ENCODE measurements at regions not wholly inside any gene's neighbourhood (a gene's known extent, or its start where the extent isn't known, plus 50 kb on each side); places are given as distances from the start of the nearest gene placed in this dataset.

- TF ChIP-seq CTCF (IDR thresholded peaks at IDR 0.05; ENCODE audit: low read depth, low read length, missing control alignments), result no peak
- no peak for DNase-seq
- Histone ChIP-seq H3K27ac (no peak overlapping the region), H3K4me3 (ENCODE audit: low read depth, low read length) (no peak overlapping the region), H3K27me3 (replicated peaks) (no peaks in the 10 kb centered on the region), H3K36me3 (replicated peaks) (no peaks in the 10 kb centered on the region)
- in situ Hi-C loops (cut with HindIII; ENCODE audit: low pct_ligation_motif_present, low sequenced_read_pairs), result no loop called here
These were observed 55.1 kb upstream of the RGS4 start for GRCh38 chr1:163013826-163014600.

GRCh38 chr1:163006051-163006834 is 62.9 kb upstream of the RGS4 start:
- Histone ChIP-seq H3K4me3 (ENCODE audit: low read depth, low read length) (no peak overlapping the region), H3K27me3 (replicated peaks) (no peaks in the 10 kb centered on the region), H3K27ac (no peak overlapping the region), H3K36me3 (replicated peaks) (no peaks in the 10 kb centered on the region)
- TF ChIP-seq CTCF (IDR thresholded peaks at IDR 0.05; ENCODE audit: low read depth, low read length, missing control alignments), result no peak
- in situ Hi-C loops (cut with HindIII; ENCODE audit: low pct_ligation_motif_present, low sequenced_read_pairs), result no loop called here
- DNase-seq, result no peak

GRCh38 chr1:162997499-162998285 is 71.5 kb upstream of the RGS4 start:
- in situ Hi-C loops (cut with HindIII; ENCODE audit: low pct_ligation_motif_present, low sequenced_read_pairs), result no loop called here
- no peaks in the 10 kb centered on the region for H3K36me3 ChIP-seq (replicated peaks)
- no peak for DNase-seq
- H3K4me3 ChIP-seq (ENCODE audit: low read depth, low read length), result no peak overlapping the region
- no peak for TF ChIP-seq CTCF (IDR thresholded peaks at IDR 0.05; ENCODE audit: low read depth, low read length, missing control alignments)
- peak overlapping the region; percentile 69 for H3K27ac ChIP-seq
- no peaks in the 10 kb centered on the region for H3K27me3 ChIP-seq (replicated peaks)

GRCh38 chr1:162996261-162996660 is 72.9 kb upstream of the RGS4 start:
- H3K36me3 ChIP-seq (replicated peaks), result no peaks in the 10 kb centered on the region
- H3K27ac ChIP-seq, result no peak overlapping the region
- no peak for DNase-seq
- no peak overlapping the region for H3K4me3 ChIP-seq (ENCODE audit: low read depth, low read length)
- in situ Hi-C loops (cut with HindIII; ENCODE audit: low pct_ligation_motif_present, low sequenced_read_pairs), result no loop called here
- no peak for TF ChIP-seq CTCF (IDR thresholded peaks at IDR 0.05; ENCODE audit: low read depth, low read length, missing control alignments)
- H3K27me3 ChIP-seq (replicated peaks), result no peaks in the 10 kb centered on the region

GRCh38 chr1:162994921-162995320 is 74.2 kb upstream of the RGS4 start:
- no peak for TF ChIP-seq CTCF (IDR thresholded peaks at IDR 0.05; ENCODE audit: low read depth, low read length, missing control alignments)
- H3K36me3 ChIP-seq (replicated peaks), result no peaks in the 10 kb centered on the region
- H3K4me3 ChIP-seq (ENCODE audit: low read depth, low read length), result no peak overlapping the region
- H3K27ac ChIP-seq, result no peak overlapping the region
- no peak for DNase-seq
- H3K27me3 ChIP-seq (replicated peaks), result no peaks in the 10 kb centered on the region
- in situ Hi-C loops (cut with HindIII; ENCODE audit: low pct_ligation_motif_present, low sequenced_read_pairs), result no loop called here

Data from brain microvascular endothelial cell (primary cell).